GM19372 (cell line): ENCODE measurements at regions not wholly inside any gene's neighbourhood (a gene's known extent, or its start where the extent isn't known, plus 50 kb on each side); places are given as distances from the start of the nearest gene placed in this dataset.
"Not testable (repeated sequence)": the region's sequence is repeated elsewhere in the genome, so short reads cannot be mapped to it uniquely, and the experiment has no call there.

ENCODE experiments used
- ATAC-seq: cut with Tn5 transposase; IDR thresholded peaks from one replicate; pipeline ENCODE4 v1.9.1; 2021; ENCODE audit warnings: mild to moderate bottlenecking, low read depth, moderate library complexity; ENCODE audit not compliant: unreplicated experiment

DNA sequence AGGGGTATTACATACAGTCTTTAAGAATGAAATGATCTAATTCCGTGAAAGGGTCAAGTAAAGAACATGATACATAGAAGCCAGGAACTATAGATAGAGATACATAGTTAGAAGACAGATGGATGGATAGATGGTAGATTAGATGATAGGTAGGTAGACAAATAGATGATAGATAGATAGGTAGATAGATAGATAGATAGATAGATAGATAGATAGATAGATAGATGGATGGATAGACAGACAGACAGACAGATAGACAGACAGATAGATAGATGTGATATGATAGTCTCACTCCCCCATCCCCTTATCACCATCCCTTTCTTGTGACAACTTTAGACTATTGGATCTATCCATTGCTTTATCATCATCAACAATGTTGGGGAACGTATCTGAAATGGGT, 448.2 kb downstream of the METTL4 start:
- ATAC-seq = no peak

DNA sequence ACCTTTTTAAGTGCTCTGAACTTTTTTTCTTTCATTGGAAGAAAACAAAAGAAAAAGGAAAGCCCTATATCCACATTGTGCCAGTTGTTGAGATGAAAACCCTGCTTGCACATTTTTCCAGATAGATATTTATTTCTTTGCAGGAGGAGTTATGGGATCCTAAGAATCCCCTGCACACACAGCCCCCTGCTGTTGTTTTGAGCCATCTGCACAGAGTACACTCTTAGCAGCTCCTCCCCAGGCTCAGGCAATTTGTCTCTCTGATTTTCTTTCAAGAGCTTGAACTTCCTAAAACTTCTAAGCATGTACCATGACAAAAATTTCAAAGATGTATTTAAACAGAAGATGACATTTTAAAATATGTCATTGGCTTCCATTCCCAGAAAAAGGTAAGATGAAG, 436.9 kb downstream of the METTL4 start:
- ATAC-seq = no peak

DNA sequence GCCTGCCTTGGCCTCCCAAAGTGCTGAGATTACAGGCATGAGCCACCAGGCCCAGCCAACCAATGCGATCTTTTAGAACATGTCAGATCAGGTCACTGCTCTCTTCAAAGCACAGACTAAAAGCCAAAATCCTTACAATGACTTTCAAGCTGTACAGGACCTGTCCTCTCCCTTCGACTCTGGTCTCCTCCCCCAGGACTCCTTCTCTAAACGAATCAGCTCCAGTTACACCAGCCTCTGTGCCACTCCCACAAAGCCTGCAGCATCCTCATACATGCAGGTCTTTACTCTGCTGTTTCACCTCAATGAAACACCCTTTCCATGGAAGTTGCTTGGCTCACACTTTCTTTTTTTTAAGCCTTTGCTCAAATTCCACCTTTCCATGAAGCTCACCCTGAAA, 436.0 kb downstream of the METTL4 start:
- ATAC-seq = no peak

DNA sequence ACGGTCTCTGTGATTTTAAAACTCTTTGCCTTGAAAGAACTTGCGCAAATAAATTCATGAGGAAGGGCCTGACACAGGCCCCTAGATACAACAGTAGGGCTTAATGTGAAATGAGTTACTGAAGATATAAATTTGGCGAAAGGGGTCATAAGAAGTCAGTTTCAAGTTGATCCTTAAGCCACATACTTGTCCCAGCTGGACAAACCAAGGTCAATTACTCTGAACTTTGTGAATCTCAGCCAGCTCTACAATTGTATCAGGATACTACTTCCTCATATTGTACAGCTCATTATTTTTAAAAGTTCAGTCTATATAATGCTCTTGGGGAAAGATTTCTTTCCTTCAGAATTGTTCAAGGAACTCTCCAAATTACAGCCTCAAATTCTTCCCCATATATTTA, 432.8 kb downstream of the METTL4 start:
- ATAC-seq = no peak

DNA sequence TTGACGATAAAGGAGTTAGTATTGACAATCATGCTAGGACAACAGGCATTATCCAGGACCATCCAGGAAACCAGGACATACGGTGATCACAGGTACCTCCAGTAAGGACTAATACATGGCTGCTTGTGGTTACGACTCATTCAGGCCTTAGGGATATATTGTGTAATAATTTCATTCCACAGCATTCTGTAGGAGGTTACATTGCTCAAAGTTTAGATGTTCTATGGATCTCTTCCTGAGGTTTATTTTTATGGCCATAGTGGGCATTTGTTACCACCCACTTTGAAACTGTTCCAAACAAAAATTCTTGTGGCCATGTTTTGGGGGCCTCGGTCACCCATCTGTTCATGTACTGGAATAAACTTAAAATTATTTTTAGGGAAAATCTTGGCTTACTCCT, 431.6 kb downstream of the METTL4 start:
- no peak for ATAC-seq

DNA sequence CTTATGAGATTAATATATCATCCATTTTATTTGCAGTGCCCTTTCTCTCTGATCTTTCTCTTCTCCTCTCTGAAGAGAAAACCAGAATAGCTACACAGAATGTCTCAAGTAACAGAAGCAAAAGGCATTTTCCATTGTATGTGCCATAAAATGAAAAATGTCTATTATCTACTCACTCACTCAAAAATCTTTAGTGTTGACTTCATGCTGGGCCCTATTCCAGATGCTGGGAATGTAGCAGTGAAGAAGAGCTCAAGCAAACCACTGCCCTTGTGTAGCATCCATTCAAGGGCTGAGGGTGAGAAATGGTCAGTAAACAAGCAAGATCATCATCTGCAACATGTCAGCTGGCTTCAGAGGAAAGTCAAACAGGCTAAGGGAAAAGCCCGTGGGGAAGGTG, 427.7 kb downstream of the METTL4 start:
- ATAC-seq = no peak

DNA sequence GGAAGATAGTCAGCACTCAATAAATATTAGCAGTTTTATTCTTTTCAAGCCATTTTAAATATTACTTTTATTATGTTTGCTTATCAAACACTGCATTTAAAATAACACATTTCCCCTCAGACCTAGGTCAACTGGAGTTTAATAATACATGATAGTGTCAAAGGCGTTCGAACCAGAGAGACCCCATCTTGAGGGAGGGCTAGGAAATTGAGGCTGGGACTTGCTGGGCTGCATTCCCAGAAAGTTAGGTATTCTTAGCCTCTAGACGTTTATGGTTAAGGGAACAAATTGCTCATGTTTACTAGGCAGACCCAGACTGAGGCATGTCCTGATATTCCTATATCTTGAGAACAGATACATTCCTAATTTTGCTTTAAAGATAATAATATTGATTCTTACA, 426.5 kb downstream of the METTL4 start:
- no peak for ATAC-seq

DNA sequence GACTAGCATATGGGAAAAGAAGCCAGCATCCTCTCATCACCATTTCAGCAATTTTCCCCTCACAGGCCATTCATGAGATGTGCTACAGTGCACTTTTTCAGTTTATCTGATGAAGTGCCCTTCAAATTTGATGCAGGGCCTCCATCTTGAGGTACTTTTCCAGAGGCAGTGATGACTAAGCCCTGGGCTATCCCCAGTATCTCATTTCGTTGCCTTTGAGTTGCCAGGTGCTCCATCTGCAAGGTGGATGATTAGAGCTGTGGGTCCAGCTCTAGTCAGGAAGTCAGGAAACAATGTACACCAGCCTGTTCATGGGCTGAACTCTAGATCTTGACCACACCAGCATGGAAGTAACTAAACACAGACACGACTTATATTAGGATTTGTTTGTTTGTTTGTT, 425.2 kb downstream of the METTL4 start:
- ATAC-seq = no peak

DNA sequence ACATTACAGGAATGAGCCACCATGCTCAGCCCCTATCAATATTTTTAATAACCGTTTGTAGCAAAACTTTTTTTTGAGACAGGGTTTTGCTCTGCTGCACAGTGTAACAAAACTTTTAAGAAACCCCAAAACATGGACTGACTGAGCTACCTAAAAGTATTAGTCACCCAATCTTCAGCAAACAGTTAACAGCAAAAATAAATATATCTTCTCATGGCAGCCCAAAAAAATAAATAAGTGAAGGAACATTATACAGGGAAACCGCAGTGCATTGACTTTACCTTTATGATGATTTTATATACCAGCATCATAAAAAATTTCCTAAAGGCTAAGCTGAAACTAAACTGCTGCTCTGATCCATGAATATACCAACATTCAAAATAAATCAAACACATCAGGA, 424.6 kb downstream of the METTL4 start:
- no peak for ATAC-seq

DNA sequence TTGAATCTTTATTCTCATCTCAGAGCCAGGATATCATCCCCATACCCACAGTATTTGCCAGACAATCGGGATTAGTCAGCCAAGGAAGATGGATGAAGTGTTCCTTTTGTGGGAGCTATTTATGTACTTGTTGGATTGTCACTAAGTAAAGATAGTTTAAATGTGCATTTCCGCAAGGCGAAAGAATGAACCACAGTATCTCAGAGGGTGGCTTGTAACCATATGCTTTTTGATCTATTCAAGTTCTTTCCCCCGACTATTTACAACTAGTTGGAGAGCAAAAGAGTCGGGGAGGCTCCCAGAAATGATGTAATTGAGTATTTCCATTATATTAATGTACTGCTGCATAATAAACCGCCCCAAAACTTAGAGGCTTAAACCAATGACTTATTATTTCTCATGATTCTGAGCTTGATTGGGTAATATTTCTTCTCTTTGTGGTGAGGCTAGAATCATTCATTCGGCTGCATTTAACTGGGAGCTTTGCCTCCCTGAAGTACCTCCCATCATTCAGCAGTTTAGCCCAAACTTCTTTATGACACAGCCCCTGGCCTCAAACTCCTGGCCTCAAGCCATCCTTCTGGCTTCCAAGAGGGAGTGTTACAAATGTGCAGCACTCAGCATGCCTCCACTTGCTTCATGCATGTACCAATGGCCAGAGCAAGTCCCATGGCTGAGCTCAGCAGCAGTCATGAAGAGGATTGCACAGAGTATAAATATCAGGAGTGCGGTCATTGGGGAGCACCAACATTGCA, 423.7 kb downstream of the METTL4 start:
- no peak for ATAC-seq

DNA sequence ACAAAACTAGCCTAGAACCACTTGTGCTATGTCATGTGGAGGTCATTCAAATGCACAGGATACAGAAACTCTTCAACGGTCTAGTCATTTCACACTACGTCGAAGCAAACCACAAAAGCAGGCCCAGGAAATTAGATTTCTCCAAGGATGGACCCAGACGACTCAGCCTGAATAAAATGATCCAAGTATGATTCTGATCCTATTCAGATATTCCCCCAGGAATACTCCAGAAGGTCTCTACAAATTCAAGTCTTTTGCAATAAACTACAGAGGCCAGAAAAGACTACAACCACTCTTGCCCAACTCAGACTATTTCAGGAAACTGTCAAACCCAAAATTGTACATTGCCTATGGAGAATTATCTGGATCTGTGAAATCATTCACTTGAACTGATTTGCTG, 422.5 kb downstream of the METTL4 start:
- no peak for ATAC-seq

DNA sequence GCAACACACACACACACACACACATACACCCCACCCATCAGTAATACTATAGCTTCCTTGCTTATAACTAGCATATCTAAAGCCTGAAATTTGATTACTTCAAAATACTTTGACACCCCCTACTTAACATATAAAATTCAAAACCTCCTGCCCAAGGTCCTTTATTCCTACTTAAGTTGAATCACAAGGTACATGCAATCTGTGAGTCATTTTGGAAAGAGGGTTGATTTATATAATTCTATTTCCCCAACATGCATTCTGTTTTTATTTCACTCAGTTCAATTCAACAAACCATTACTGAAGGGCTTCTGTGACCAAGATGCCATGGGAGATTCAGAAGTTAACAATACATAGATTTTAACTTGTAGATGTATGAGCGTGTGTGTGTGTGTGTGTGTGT, 420.7 kb downstream of the METTL4 start:
- ATAC-seq = no peak

DNA sequence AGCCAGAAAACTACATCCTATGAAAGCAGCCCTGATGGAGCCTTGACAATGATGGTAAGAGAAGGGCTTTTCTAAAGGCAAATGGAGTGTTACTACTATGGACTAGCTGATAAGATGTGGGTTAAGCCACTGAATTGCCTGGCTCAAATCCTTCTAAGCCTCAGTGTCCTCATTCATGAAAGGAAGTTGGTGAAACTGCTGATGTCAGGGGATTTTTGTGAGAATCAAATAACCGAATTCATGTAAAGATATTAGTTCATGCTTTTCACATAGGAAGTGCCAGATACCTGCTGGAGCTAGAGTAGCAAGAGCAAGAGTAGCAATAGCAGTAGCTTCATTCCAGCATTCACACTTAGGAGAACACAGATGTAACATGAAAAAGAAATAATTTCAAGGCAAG, 417.0 kb downstream of the METTL4 start:
- ATAC-seq = no peak

DNA sequence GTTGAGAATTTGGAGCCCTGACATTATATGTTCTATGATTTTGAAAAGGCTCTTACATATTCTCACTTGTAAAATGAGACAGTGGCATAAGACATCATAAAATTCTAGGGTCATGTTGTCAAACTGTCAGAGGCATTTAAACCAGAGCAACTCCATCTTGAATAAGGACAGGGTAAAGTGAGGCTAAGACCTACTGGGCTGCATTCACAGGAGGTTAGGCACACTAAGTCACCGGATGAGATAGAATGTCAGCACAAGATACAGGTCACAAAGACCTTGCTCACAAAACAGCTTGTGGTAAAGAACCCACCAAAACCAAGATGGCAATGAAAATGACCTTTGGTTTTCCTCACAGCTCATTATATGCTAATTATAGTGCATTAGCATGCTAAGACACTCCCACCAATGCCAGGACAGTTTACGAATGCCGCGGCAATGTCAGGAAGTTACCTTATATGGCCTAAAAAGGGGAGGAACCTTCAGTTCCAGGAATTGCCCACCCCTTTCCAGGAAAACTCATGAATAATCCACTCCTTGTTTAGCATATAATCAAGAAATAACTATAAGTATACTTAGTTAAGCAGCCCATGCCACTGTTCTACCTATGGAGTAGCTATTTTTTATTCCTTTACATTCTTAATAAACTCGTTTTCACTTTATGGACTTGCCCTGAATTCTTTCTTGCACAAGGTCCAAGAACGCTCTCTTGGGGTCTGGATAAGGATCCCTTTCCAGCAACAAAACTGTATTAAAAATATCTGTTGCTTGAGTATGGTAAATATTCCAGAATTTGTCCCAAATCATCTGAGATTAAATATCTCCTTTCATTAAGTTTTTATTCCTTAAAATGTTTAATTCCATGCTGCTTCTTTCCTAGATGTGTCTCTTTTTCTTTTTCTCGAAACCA, 406.4 kb downstream of the METTL4 start:
- no peak for ATAC-seq

DNA sequence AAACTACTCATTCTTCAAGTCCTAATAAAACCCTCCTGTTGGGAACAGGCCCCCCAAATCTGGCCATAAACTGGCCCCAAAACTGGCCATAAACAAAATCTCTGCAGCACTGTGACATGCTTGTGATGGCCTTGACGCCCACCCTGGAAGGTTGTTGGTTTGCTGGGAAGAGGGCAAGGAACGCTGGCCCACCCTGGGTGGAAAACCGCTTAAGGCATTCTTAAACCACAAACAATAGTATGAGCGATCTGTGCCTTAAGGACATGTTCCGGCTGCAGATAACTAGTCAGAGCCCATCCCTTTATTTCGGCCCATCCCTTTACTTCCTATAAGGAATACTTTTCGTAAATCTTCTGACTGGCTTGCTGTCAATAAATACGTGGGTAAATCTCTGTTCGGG, 404.4 kb downstream of the METTL4 start:
- ATAC-seq = not testable (repeated sequence)

DNA sequence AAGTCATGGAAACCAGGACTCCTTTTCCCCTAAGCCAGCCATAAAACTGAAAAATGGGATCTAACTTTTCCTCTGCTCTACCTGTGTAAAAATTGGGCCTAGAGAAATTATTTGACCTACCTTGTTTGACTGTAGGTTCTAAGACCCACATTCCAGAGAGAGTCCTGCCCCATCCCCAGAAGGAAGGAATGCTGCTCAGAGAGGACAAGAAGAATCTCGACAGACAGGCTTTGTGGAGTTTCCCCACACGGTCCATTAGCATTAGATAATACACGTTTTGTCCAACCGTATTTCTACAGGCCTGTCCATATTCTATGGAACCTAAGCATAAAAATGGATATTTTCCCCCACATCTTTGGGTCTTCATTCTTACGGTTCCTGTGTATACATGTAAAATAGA, 403.3 kb downstream of the METTL4 start:
- no peak for ATAC-seq

DNA sequence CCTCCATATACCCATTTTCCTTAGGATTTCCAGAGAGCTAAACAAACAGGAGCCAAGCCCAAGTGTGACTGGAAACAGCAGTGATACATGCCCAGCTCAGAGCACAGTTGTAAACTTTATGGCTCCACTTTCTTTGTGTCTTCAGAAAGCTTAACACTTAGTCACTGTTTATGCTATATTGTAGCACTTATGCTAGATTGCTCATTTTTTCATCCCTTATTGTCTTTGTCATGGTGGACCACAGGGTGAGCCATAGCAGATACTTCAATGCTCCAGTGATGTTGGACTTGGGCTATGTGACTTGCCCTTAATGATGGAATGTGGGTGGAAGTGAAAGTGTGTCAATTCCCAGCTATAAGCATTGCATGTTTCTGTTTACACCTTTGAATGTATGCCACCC, 401.6 kb downstream of the METTL4 start:
- no peak for ATAC-seq

DNA sequence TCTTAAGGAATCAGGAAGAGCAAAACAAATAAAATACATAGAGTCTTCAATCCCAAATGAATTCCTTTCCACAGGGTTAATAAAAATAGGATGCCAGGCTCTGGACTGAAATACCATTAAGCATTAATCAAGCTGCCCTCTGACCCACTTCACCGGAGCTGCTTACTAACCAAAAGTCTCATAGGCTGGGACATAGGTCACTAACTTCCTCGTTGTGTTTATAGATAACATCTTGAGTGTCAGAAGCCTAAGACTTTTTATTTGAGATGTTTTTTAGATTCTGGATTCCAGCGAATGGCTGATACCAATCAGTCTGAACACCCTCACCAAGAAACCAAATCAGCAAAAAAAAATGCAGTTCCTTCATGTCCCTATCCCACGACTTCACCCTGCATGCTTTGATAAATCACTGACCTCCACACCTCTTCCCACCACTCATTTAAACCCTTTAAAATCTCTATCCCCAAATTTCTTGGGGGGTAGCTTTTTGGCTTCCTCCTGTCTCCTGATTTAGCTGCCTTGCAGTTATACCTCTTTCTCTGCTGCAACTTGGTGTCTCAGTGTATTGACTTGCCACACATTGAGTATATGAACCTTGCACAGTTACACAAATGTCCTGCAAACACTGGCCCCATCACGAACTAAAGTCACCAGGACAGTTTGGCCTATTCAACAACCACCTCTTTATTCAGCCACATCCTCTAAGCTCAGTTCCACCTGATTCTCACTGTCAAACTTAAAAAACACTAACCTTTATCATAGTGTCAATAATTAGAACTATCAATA, 399.3 kb downstream of the METTL4 start:
- no peak for ATAC-seq

DNA sequence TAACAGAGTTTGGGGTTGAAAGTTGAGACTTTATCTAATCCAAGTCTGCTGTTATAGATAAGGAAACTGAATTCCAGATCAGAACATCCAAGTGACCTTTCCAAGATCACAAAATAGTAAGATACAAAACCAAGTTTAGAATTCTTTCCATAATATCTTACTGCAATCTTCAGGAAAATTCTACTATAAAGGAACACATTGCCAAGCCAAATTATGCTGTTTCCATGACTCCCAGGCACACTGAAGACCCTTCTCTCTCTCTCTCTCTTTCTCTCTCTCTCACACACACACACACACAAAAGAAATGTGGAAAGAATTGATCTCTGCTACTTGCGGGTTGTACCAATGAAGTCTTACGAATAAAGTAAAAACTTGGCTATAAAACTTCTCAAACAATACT, 398.4 kb downstream of the METTL4 start:
- ATAC-seq = no peak

DNA sequence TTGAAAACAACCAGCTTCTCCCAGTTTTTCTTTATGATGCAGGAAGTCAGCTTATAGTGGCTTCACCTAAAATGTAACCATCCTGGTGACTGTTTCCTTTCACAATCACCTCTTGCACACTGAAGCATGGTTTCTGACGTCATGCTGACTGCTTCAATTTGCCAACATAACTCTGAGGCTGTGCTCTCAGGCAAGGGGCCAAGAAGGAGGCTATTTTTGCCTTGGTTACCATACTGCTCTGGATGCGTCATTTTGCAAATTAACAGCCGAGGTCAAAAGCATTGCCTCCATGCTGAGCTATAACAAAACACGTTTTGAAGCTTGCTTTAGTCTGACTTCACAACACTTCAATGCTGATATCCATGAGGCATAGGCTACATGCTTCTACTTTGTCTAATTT, 397.8 kb downstream of the METTL4 start:
- no peak for ATAC-seq

DNA sequence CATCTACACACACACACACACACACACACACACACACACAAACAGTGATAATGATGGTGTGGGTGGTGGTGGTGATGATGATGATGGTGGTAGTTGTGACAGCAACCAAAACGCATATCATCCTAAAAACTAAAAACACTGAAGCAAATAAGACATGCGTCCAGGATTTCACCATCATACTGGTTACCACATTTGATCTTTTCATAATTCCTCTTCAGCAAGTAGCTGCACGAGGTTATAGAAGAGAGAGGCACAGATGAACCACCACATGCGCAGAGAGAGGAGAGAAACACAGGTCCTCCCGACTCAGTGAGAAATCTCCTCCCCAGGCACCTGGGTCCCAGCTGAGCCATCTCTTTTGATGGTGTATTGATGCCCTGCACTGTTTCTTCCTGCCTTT, 393.3 kb downstream of the METTL4 start:
- ATAC-seq = no peak
